Panc1 (cell line): ENCODE measurements at regions not wholly inside any gene's neighbourhood (a gene's known extent, or its start where the extent isn't known, plus 50 kb on each side); places are given as distances from the start of the nearest gene placed in this dataset.
A peak's percentile ranks its signal among the peaks of the same experiment; 100 is the strongest.

Source experiments
- ATAC-seq: fragments of 200-7000 bp; cut with Tn5 transposase; 2 replicates; pipeline ENCODE4 v1.9.1; 2020; ENCODE audit warnings: mild to moderate bottlenecking, moderate library complexity
- BruUV-seq: library from RNA; stranded (reverse); fragments of 400-500 nt; replicated peaks from 2 replicates; lab custom pipeline; 2021; lab: Mats Ljungman, UMichigan
- CTCF ChIA-PET: fragments of 300-600 bp; sonication (Branson Sonifier 250); formaldehyde crosslinking; loops from one replicate; lab custom pipeline; 2022; ENCODE audit warnings: antibody characterized with exemption; lab: Charles Lee
- POLR2A ChIA-PET: fragments of 300-600 bp; sonication (Branson Sonifier 250); formaldehyde crosslinking; loops from one replicate; lab custom pipeline; 2022; ENCODE audit warnings: antibody characterized with exemption; lab: Charles Lee
- DNase-seq: peaks from one replicate; pipeline ENCODE4 v3.0.0-alpha.2; 2010; ENCODE audit warnings: low read depth, low spot score
- H3K27ac ChIP-seq: 2 replicates; pipeline ENCODE4 v1.5.1; 2011; ENCODE audit warnings: mild to moderate bottlenecking, low read length, inconsistent platforms
- H3K27me3 ChIP-seq: fragments of 200-500 bp; sonication (Bioruptor generic); 2 replicates; pipeline ENCODE4 v1.6.0; 2014; ENCODE audit warnings: low read length, inconsistent platforms; ENCODE audit not compliant: control insufficient read depth, insufficient read depth
- H3K36me3 ChIP-seq: fragments of 200-500 bp; sonication (Bioruptor generic); 2 replicates; pipeline ENCODE4 v1.5.1; 2014; ENCODE audit warnings: inconsistent platforms, mild to moderate bottlenecking, low read length, moderate library complexity; ENCODE audit not compliant: control insufficient read depth, insufficient read depth
- H3K4me1 ChIP-seq: 2 replicates; pipeline ENCODE4 v1.5.1; 2011; ENCODE audit warnings: inconsistent platforms, mild to moderate bottlenecking, low read length, moderate library complexity; ENCODE audit not compliant: control insufficient read depth, insufficient read depth
- H3K4me3 ChIP-seq, 2 experiments: 2 replicates each; pipeline ENCODE4 v1.5.1; 2011 to 2012; ENCODE audit warnings: low read depth in 2 of 2, low read length in 2 of 2, mild to moderate bottlenecking in 2 of 2, inconsistent platforms in 1 of 2, moderate library complexity in 1 of 2
- H3K9me3 ChIP-seq: fragments of 200-500 bp; sonication (Bioruptor generic); 2 replicates; pipeline ENCODE4 v1.5.1; 2014; ENCODE audit warnings: low read depth, mild to moderate bottlenecking, inconsistent platforms, low read length, moderate library complexity; ENCODE audit not compliant: control insufficient read depth, insufficient read depth
- CTCF ChIP-seq: fragments of 450-650 bp; IDR thresholded peaks from 2 replicates; pipeline ENCODE4 v1.5.1; 2017; ENCODE audit warnings: mild to moderate bottlenecking
- POLR2AphosphoS5 ChIP-seq: IDR thresholded peaks from 2 replicates; pipeline ENCODE4 v1.6.1; 2012; ENCODE audit warnings: mild to moderate bottlenecking, low read depth, low read length, moderate library complexity
- REST ChIP-seq, 2 experiments: IDR thresholded peaks; 2 replicates each; pipeline ENCODE4 v1.6.1; 2011 to 2012; ENCODE audit warnings: low read depth in 2 of 2, control low read depth in 1 of 2, low read length in 1 of 2, mild to moderate bottlenecking in 1 of 2, moderate library complexity in 1 of 2; ENCODE audit not compliant: insufficient read depth in 1 of 2
- SIN3A ChIP-seq: IDR thresholded peaks from 2 replicates; pipeline ENCODE4 v1.6.1; 2012; ENCODE audit warnings: low read depth, mild to moderate bottlenecking, low read length, moderate library complexity, borderline replicate concordance; ENCODE audit not compliant: insufficient read depth
- TCF7L2 ChIP-seq: IDR thresholded peaks from 2 replicates; pipeline ENCODE4 v1.6.1; 2011; ENCODE audit warnings: mild to moderate bottlenecking, low read depth, low read length, inconsistent platforms
- in situ Hi-C: cut with HindIII; loops from 2 replicates; pipeline ENCODE4 v1.10.0; 2016; ENCODE audit warnings: low sequenced_read_pairs, low pct_unique_long_range_greater_than_20kb
- intact Hi-C: fragments of 100-400 bp; cut with micrococcal nuclease; formaldehyde crosslinking; loops from one replicate; pipeline ENCODE4 v1.10.0; 2022; ENCODE audit not compliant: unreplicated experiment

GRCh38 chr2:118312969-118313756 lies 224.9 kb downstream of the INSIG2 start:
- in situ Hi-C loops (no loop called here), intact Hi-C loops (no loop called here)
- BruUV-seq = no TSS peak
- no peak for TF ChIP-seq SIN3A
- TF ChIP-seq TCF7L2 = no peak
- no peak for TF ChIP-seq REST (IDR thresholded peaks at IDR 0.05; ENCODE audit: insufficient read depth in 1 of 2, low read depth in 2 of 2, low read length in 1 of 2)
- TF ChIP-seq POLR2AphosphoS5 = no peak
- TF ChIP-seq CTCF = no peak
- ATAC-seq = no peak
- DNase-seq = no peak
- ChIA-PET CTCF (interaction anchor here (0.5 kb wide), 1 partner anchor 248 kb away, joined by 3 read pairs; no protein-coding TSS in a partner anchor), POLR2A (no interaction called here)
- Histone ChIP-seq H3K36me3 (no peaks in the 10 kb centered on the region), H3K27ac (no peak overlapping the region), H3K9me3 (no peaks in the 10 kb centered on the region), H3K4me1 (no peaks in the 10 kb centered on the region), H3K27me3 (peaks cover 4% of the 10 kb centered on the region), H3K4me3 (no peak overlapping the region)

GRCh38 chr2:118310681-118311429 lies 222.6 kb downstream of the INSIG2 start:
- in situ Hi-C loops (no loop called here), intact Hi-C loops (no loop called here)
- Histone ChIP-seq H3K27me3 (peaks cover 4% of the 10 kb centered on the region; the same call in 1 of the 2 replicates), H3K27ac (no peak overlapping the region), H3K9me3 (no peaks in the 10 kb centered on the region), H3K36me3 (no peaks in the 10 kb centered on the region), H3K4me3 (peak overlapping the region; percentile 46 to 51), H3K4me1 (no peaks in the 10 kb centered on the region)
- POLR2A ChIA-PET = no interaction called here
- BruUV-seq = no TSS peak
- DNase-seq (no peak), ATAC-seq (no peak; the same call in 1 of the 2 replicates)
- TF ChIP-seq SIN3A = no peak
- TF ChIP-seq TCF7L2 = no peak
- TF ChIP-seq CTCF = no peak
- TF ChIP-seq POLR2AphosphoS5 = no peak
- no peak for TF ChIP-seq REST (IDR thresholded peaks at IDR 0.05; ENCODE audit: insufficient read depth in 1 of 2, low read depth in 2 of 2, low read length in 1 of 2)
- CTCF ChIA-PET = no interaction called here
